ENCODE measurements at regions not wholly inside any gene's neighbourhood (a gene's known extent, or its start where the extent isn't known, plus 50 kb on each side); places are given as distances from the start of the nearest gene placed in this dataset.

DNA sequence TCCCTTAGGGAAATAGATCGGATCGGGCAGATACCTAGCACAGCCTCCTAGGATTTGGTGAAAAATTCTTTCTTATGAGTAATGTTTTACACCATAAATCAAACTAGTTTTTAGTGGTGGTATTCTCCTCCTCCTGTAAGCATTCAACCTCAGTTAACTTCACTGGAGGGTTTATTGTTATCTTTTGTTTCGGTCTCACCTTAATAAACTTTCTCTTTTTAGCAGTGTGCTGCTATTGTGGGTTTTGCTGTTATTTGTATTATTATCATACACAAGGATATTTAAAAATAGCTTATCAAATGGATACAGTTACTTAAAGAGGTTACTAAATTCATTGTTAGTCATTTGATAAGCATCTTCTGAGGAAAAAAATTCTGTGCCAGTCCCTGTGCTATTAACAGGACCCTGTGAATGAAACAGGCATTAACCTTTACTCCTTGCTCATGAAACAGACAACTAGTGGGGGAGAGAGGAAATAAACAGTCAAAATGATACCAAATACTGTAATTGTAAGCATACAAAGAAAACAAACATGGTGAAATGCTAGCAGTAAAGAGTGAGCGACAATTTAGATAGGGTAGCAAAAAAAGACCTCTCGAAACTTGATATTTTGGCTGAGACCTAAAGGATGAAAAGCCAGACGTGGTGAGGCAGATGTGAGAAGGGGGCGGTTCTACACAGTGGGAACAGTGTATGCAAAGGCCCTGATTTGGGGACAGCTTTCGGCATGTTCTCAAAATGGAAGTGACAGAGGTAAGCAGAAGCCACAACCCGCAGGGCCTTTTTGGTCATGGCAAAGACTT is 178.7 kb upstream of the SOX5 start:
- H3K36me3 ChIP-seq (ENCODE audit: insufficient read depth, low read length): no peaks in the 10 kb centered on the region
- H3K79me2 ChIP-seq (ENCODE audit: insufficient read depth, low read length): no peaks in the 10 kb centered on the region
- no peak overlapping the region for H2AFZ ChIP-seq (ENCODE audit: low read length)
- no peaks in the 10 kb centered on the region for H3K4me1 ChIP-seq (ENCODE audit: insufficient read depth, low read length, severe bottlenecking)
- no peaks in the 10 kb centered on the region for H3K9me3 ChIP-seq (ENCODE audit: low read length)
- H3K4me2 ChIP-seq (ENCODE audit: low read length): no peak overlapping the region
- no peaks in the 10 kb centered on the region for H3K9me2 ChIP-seq (ENCODE audit: low read depth, low read length)
- H3K27ac ChIP-seq (ENCODE audit: low read depth, low read length, poor library complexity, severe bottlenecking): no peak overlapping the region
- no peaks in the 10 kb centered on the region for H4K20me1 ChIP-seq (ENCODE audit: insufficient read depth, low read length)
- H3F3A ChIP-seq (ENCODE audit: insufficient read depth, low read length): no peaks in the 10 kb centered on the region
- H3K9ac ChIP-seq (ENCODE audit: low read length): no peak overlapping the region
- no peaks in the 10 kb centered on the region for H3K27me3 ChIP-seq (ENCODE audit: insufficient read depth, low read length)
- TF ChIP-seq, protein P1, sequence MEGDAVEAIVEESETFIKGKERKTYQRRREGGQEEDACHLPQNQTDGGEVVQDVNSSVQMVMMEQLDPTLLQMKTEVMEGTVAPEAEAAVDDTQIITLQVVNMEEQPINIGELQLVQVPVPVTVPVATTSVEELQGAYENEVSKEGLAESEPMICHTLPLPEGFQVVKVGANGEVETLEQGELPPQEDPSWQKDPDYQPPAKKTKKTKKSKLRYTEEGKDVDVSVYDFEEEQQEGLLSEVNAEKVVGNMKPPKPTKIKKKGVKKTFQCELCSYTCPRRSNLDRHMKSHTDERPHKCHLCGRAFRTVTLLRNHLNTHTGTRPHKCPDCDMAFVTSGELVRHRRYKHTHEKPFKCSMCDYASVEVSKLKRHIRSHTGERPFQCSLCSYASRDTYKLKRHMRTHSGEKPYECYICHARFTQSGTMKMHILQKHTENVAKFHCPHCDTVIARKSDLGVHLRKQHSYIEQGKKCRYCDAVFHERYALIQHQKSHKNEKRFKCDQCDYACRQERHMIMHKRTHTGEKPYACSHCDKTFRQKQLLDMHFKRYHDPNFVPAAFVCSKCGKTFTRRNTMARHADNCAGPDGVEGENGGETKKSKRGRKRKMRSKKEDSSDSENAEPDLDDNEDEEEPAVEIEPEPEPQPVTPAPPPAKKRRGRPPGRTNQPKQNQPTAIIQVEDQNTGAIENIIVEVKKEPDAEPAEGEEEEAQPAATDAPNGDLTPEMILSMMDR (IDR thresholded peaks at IDR 0.05; ENCODE audit: low read length): no peak
- no peak for TF ChIP-seq EZH2 (IDR thresholded peaks at IDR 0.05; ENCODE audit: borderline replicate concordance, low read length)
- H3K4me3 ChIP-seq (ENCODE audit: low read depth, low read length, poor library complexity, severe bottlenecking): no peak overlapping the region

DNA sequence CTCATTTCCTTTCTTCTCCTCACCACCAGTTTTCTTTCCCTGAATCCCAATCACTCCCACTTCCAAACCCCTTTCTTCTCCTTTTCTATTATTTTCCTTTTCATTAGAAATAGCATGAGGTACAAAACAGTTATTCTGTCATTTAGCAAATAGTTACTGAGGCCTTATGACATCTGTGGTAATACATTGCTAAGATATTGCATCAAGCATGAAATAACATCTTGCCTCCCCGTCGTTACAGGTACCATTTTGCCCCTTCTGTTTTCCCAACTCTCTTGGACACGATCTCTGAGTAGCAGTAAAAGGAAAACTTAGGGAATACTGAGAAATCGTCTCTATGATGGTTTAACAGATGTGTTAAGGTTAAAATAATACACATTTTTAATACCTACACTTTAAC is 175.8 kb upstream of the SOX5 start:
- Histone ChIP-seq H3F3A (ENCODE audit: insufficient read depth, low read length) (no peaks in the 10 kb centered on the region), H3K79me2 (ENCODE audit: insufficient read depth, low read length) (no peaks in the 10 kb centered on the region), H3K4me3 (ENCODE audit: low read depth, low read length, poor library complexity, severe bottlenecking) (no peak overlapping the region), H3K9me2 (ENCODE audit: low read depth, low read length) (no peaks in the 10 kb centered on the region), H3K27ac (ENCODE audit: low read depth, low read length, poor library complexity, severe bottlenecking) (no peak overlapping the region), H3K4me1 (ENCODE audit: insufficient read depth, low read length, severe bottlenecking) (no peaks in the 10 kb centered on the region), H3K27me3 (ENCODE audit: insufficient read depth, low read length) (no peaks in the 10 kb centered on the region), H3K9me3 (ENCODE audit: low read length) (no peaks in the 10 kb centered on the region), H4K20me1 (ENCODE audit: insufficient read depth, low read length) (no peaks in the 10 kb centered on the region), H3K4me2 (ENCODE audit: low read length) (no peak overlapping the region), H3K36me3 (ENCODE audit: insufficient read depth, low read length) (no peaks in the 10 kb centered on the region), H2AFZ (ENCODE audit: low read length) (no peak overlapping the region), H3K9ac (ENCODE audit: low read length) (no peak overlapping the region)
- TF ChIP-seq, protein P1 (IDR thresholded peaks at IDR 0.05; ENCODE audit: low read length): no peak
- no peak for TF ChIP-seq EZH2 (IDR thresholded peaks at IDR 0.05; ENCODE audit: borderline replicate concordance, low read length)

DNA sequence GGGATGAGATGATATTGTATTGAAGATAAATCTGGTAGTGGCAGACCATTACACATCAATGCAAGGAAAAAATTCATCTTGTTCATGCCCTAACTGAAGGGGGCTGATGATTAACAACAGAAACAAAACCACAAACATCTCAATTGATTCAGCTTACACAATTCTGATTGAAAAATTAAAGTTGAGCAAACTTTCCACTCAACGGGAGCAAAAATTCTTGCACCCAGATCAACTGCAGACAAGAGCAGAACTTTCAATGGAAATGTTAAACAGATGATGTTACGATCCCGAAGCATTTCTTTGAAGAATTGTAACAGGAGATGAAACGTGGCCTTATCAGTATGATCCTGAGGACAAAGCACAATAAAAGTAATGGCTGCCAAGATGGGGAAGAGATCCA is 172.4 kb upstream of the SOX5 start:
- Histone ChIP-seq H3K4me3 (ENCODE audit: low read depth, low read length, poor library complexity, severe bottlenecking) (no peak overlapping the region), H3K4me2 (ENCODE audit: low read length) (no peak overlapping the region), H3K36me3 (ENCODE audit: insufficient read depth, low read length) (no peaks in the 10 kb centered on the region), H3K27me3 (ENCODE audit: insufficient read depth, low read length) (no peaks in the 10 kb centered on the region), H3K9ac (ENCODE audit: low read length) (no peak overlapping the region), H3F3A (ENCODE audit: insufficient read depth, low read length) (no peaks in the 10 kb centered on the region), H3K9me2 (ENCODE audit: low read depth, low read length) (no peaks in the 10 kb centered on the region), H3K27ac (ENCODE audit: low read depth, low read length, poor library complexity, severe bottlenecking) (no peak overlapping the region), H2AFZ (ENCODE audit: low read length) (no peak overlapping the region), H3K4me1 (ENCODE audit: insufficient read depth, low read length, severe bottlenecking) (no peaks in the 10 kb centered on the region), H4K20me1 (ENCODE audit: insufficient read depth, low read length) (no peaks in the 10 kb centered on the region), H3K79me2 (ENCODE audit: insufficient read depth, low read length) (no peaks in the 10 kb centered on the region), H3K9me3 (ENCODE audit: low read length) (no peaks in the 10 kb centered on the region)
- no peak for TF ChIP-seq EZH2 (IDR thresholded peaks at IDR 0.05; ENCODE audit: borderline replicate concordance, low read length)
- TF ChIP-seq, protein P1 (IDR thresholded peaks at IDR 0.05; ENCODE audit: low read length): no peak
